Activated CD4-positive, alpha-beta T cell treated with anti-CD3 and anti-CD28 coated beads, Interleukin-2, Interleukin-6, amounts not matched to agents 100 ng/mL and 50 ng/mL, durations not matched to agents 16 hours and 8 hours (primary cell): ENCODE measurements at regions not wholly inside any gene's neighbourhood (a gene's known extent, or its start where the extent isn't known, plus 50 kb on each side); places are given as distances from the start of the nearest gene placed in this dataset.
"Not testable (repeated sequence)": the region's sequence is repeated elsewhere in the genome, so short reads cannot be mapped to it uniquely, and the experiment has no call there.

Experiments used
- DNase-seq: peaks from one replicate; pipeline ENCODE4 v3.0.0-alpha.2; 2020

- DNase-seq = no peak
Observed at GRCh38 chr11:69934861-69935494, 115.8 kb upstream of the FGF3 start.

- no peak for DNase-seq
Observed at GRCh38 chr11:69935941-69936505, 116.8 kb upstream of the FGF3 start.

GRCh38 chr11:69936771-69937170 lies 117.6 kb upstream of the FGF3 start:
- DNase-seq = no peak

DNA sequence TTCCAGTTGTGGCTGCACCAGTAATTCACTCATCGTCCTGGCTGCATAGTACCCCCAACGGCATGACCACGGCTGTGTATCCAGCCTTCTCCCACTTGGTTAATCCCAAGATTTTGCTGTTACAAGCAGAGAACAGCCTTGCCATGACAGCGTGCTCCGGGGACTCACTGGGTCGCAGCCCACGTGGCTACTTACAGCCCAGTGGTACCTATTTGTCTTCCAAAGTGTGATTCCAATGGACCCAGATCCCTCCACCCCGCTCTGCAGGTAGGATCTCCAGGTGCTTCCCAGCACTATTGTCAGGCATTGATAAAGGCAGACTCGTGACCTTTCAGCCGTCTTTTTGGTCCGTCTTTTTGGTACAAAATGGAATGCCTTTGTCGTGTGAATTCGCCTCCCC lies 119.0 kb upstream of the FGF3 start:
- no peak for DNase-seq

- no peak for DNase-seq
Observed at GRCh38 chr11:69939551-69940245, 120.5 kb upstream of the FGF3 start.

DNA sequence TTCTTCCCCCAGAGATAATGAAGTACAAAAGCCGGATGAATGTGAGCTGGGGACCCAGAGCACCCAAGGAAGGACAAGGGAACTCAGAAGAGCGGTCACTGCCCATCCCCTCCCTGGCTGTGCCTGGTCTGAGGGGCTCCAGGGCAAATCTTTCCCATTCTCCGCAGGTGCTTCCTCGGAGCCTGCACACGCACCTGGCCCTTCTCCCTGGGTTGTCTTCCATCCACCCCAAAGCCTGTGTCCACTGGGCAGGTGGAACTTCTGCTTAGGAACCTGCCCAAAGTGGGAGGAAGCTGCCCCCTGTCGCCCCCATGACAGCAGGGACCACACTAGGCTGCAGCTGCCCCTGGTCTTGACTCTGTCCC lies 121.0 kb upstream of the FGF3 start:
- no peak for DNase-seq

DNA sequence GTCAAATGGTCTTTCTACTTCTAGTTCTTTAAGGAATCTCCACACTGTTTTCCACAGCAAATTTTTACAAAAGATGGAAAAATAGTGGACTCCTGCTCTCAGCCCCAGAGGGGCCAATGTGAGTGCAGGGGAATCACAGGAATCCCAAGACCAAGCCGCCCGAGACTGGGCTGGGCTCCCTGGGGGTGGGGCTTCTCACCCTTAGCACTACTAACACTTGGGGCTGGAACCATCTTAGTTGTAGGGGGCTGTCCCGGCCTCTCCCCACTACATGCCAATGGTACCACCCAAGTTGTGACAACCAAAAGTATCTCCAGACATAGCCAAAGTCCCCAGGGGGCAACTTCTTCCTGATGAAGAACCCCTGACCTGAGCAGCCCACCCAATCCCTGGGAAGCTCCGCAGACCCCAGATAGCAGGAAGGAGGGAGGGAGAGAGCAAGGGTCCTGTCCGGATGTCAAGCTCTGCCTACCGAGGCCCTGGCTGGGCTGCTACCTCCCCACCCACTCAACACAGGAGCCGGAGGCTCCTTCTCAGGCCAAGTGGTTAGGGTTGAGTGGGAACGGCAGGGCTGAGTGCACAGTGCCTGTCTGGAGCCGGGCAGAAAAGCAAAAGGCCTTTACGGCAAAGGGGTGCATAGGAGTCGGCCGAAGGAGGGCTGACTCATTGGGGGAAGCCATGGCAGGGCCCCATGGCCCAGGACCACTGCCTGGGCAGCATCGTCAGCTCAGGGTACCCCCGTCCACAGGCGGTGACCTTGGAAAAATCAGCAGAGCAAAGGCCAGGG lies 122.5 kb upstream of the FGF3 start:
- DNase-seq = no peak

GRCh38 chr11:69942333-69942820 lies 123.2 kb upstream of the FGF3 start:
- DNase-seq = no peak

GRCh38 chr11:69943066-69943465 lies 123.8 kb upstream of the FGF3 start:
- no peak for DNase-seq

DNA sequence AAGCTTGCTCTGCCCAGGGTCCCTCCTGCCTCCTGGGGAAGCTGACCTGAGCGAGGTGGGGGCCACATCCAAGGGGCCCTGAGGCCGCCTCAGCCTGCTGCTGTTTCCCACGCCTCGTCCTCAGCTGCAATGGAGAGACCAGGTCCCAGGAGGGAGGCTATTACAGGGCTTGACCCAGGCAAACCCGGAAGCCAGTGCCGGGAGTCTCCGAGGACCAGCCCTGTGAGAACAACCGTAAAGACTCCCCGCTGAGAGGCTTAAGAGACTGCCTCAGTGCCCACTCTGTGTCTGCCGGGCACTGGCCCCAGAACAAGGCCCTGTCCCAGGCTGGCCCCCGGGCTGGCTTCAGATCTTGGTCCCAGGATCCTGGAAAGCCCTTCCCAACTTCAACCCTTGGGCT lies 124.3 kb upstream of the FGF3 start:
- no peak for DNase-seq

- DNase-seq = no peak
Observed at GRCh38 chr11:69944146-69944795, 125.1 kb upstream of the FGF3 start.

- DNase-seq = no peak
Observed at GRCh38 chr11:69945157-69945556, 125.9 kb upstream of the FGF3 start.

- DNase-seq = peak; percentile 6
Observed at GRCh38 chr11:69947059-69947792, 128.0 kb upstream of the FGF3 start.

DNA sequence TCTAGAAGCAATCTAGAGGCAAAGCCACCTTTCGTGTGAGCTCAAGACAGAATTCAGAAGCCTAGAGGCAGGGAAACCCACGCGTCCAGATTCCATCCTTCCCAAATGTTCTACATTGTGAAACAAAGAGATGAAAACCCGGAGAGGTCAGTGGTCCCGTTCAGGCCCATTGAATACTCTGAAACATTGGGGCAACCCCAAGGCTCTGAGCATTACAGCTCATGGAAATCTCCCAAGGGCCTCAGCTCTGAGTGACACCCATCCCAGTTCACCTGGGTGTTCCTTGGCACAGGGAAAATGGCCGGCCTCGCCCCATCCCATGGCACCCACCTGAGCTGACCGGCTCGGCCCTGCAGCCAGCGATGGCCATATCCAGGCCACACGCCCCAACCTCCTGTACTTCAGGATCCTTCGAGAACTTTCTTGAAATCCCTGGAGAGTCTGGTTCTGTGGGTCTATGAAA lies 128.6 kb upstream of the FGF3 start:
- no peak for DNase-seq

DNA sequence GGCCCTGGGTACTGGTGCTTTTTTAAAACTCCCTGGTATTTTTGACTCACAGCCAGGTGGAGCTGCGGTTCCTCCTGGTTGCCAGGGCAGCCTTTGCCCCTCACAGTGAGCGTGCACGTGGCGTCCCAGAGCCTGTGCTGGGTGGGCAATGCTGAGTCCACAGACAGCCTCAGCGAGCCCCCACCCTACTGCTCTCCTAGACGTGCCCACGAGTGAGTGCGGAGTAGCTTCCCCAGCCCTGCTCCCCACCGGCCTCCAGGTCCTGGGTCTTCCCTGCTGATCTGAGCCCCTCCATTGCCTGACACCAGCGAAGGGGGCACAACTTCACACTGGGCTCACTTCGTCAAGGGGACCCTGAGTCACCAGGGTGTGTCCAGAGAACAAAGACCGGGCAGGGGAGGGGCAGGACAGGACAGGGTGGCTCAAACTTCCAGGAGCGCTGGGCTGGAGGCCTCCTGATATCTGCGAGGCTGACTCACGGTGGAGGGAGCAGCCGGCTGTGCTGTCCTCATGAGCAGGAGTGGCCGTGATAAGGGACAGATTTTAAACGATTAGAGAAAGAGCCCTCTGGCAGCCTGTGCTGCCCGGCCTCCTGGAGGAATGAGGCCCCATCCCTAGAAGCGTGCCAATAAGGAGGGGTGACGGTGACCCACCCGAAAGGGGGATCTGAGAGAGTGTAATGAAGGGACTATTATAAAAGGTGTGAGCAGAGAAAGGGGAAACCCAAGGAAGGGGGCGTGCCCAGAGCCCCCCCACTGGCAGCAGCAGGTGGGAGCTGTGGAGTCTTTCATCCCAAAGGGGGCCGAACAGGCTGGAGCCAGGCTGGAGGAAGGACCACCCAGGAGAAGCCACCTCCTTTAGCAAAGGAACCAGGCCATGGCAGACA lies 129.3 kb upstream of the FGF3 start:
- no peak for DNase-seq

DNA sequence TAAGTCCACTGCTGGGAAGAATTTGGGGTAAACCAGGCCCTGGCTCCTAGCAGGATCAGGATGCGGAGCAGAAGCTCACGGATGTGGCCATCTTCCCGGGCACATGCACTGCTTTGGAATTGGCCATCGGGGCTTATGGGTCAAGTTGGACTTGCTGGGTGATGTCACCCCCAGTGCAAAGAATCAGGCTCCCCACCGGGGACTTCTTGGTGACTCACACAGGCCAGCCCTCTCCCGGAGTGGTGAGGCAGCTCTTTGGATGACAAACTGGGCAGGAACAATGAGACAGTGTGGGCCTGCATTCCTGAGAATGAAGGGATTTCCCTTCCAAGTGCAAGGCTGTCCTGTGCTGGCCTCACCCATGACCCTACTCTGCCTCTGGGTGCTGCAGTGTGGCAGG lies 128.8 kb upstream of the ANO1 start:
- no peak for DNase-seq

DNA sequence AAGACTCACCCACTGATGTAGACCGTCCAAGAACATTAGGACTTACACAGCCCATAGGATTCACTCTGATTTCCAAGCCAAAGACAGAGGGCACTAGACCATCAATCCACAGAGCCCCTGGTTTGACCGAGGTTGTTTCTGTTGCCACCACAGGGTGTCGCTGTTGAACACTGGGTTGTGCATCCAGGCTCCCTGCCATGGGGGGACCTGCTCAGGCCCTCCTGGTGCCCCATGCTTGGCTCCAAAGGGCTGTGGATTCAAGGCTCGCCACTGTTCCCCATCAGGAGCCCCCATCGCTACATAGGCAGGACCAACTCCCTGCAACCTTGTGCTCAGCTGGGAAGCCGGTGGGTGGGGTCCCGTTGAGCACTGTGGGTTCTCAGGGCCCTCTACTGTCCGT lies 128.0 kb upstream of the ANO1 start:
- peak; percentile 48 for DNase-seq

GRCh38 chr11:69950621-69951020 lies 127.5 kb upstream of the ANO1 start:
- no peak for DNase-seq

- DNase-seq = no peak
Observed at GRCh38 chr11:69951821-69952220, 126.3 kb upstream of the ANO1 start.

- DNase-seq = not testable (repeated sequence)
Observed at GRCh38 chr11:69952229-69952975, 125.7 kb upstream of the ANO1 start.
